NCI-H2029 (cell line): ENCODE measurements at regions not wholly inside any gene's neighbourhood (a gene's known extent, or its start where the extent isn't known, plus 50 kb on each side); places are given as distances from the start of the nearest gene placed in this dataset.

ENCODE experiments used
- DNase-seq: peaks from one replicate; lab custom pipeline; 2025; lab: John Stamatoyannopoulos, UW

DNA sequence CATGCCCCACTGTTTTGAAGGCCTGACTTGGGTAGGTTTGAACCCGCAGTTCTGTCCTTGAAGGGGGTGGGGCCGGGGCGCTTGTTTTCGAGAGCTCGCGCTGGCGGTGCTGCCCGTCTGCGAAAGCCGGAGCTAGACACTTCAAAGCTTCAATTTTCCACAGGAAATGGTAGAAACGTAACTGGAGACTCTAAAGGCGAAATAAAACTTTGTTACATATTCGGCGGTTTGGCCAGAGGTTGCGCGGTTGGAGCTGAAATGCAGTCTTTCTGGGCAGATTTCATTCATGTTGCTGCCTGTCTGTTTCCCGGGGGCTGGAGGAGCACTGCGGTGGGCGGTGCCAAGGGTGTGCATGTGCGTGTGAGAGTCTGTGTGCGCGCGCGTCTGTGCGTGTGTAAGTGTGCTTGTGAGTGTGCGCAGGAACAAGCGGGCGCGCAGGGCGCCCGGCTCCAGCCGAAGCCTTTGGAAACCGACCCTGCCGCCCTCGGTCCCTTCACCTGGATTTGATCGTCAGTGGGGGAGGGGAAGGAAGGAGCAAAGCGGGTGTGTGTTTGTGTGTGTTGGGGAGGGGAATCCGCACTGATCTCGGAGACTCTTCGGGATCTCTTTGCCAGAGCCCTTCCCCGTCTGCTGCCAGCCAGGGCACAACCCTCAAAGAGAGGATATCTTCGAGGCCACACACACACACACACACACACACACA, 227.7 kb upstream of the CRY1 start:
- DNase-seq = no peak

GRCh38 chr12:107322063-107322462, 228.7 kb upstream of the CRY1 start:
- no peak for DNase-seq

DNA sequence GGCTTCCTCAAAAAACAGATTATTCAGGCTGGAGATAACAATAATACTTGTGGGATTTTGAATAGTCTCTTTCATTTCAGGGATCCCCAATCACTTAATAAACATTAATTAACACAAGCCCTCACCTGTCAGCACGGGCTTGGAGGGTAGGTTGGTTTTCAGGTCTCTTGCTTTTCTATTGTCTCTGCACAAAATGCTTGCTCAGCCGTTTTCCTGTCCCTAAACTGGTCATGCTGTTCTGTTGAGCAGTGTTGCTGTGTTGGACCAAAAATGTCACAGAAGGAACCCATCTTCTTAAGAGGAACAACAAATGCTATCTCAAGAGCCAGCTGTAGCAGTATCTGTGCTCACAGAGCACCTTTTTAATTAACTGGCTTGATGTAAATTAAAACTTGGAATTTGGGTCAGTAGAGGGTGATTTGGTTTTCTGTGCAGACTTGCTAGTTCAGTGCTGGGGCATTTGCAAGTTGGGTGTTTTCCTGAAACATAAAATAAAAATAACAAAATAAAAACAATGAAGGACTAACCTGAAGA, 231.8 kb upstream of the CRY1 start:
- DNase-seq = no peak

DNA sequence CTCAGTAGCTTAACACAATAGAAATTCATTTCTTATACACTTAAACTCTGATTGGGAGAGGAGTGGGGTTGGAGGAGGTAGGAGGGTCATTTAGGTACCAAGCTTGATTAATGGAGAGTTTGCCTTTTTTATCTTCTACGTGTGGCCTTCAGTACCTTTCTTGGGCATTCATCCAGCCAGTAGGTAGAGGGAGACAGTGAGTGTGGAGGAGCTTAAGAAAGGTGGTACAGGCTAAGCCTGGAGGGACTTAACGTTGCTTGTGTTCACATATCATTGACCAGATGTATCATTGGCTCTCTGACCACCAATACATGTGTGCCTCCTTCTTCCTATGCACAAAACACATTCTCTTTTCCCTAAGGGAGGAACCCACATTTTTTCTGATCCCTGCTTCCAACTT, 232.9 kb upstream of the CRY1 start:
- DNase-seq = no peak

DNA sequence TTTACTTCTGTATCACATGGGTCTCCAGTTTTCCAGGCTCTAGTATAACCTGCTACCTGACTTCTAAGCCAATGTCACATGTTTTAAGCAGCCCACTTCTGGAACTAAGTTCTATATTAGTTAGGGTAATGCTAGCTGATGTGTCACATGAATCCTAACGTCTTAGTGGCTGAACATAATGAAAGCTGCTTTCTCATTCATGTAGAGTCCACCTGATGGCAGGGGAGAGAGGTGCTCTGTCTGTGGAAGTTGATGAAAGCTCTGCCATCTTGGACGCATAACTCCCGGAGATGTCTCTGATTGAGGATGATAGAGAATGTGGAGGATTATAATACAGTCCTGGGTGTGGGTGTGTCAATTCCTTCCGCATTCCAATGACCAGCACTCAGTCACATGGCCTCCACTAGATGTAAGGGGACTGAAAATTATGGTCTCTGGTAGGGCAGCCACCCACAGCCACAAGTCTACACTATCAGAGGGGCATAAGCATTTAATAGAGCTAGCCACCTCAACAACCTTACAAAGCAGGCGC, 234.4 kb upstream of the CRY1 start:
- DNase-seq = no peak

- DNase-seq = no peak
Observed at GRCh38 chr12:107328442-107329133, 235.2 kb upstream of the CRY1 start.

GRCh38 chr12:107329569-107330324, 236.4 kb upstream of the CRY1 start:
- DNase-seq = no peak

DNA sequence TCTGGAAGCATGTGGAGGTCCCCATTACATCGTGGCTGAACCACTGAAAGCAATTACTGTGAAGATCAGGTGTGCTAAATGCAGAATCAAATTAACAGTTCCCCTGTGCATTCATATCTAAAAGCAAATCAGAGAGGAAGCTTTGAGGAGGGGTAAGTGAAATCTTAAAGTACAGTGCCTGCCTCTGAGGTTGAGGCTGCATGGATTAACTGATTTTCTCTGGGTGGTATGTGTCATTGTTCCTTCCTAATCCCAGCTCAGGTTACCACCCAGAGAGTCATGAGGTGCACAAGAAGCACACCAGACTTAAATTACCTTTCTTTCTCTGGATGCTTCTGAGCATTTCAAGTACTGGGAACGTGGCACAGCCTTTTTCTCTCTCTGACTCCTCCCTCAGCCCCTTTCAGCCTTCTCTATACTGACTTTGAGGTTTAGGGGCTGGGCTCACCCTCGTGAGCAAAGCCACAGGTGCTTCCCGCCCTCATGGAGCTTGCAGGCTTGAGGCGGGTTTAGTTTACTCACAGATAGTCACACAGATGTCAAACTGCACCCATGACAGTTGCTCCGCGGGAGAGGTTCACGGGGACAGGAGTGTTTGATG, 237.6 kb upstream of the CRY1 start:
- DNase-seq = no peak

DNA sequence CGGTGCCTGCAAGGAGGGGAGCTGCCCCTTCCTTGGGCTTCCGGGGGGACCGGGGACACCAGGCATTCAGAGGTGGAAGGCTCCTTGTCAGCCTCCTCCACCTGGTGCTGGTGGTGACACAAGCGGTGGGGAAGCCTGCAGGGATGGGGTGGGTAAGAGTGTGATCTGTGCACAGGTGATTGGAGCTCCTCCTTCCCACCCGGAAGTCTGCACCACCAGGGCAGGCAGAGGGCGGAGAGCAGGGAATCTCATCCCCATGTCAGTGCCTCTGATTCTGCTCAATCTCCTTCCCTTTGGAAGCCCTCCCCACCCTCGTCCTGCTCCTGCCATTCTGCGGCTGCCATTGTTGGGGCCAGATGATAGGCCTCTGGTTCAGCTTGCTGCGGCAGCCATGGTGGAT, 238.1 kb upstream of the CRY1 start:
- DNase-seq = no peak

- no peak for DNase-seq
Observed at GRCh38 chr12:107331912-107332311, 238.6 kb upstream of the CRY1 start.

DNA sequence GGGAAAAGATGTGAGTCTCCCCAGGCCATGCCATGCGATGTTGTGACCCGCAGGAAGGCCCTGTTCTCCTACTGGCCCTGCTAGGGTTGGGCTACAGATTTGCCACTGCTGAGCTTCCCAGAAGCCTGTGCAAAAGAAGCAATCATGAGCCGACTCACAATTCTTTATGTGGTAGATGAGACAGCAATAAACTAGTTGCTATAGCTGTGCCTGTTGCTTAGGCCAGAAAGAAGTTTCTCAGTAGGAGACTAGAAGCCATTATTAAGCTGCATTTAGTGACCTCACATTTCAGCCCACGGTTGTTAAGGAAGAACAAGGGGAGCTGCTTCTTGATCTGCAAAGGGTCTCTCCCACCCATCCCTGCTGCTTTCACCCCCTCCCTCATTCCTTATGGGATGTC, 239.4 kb upstream of the CRY1 start:
- DNase-seq = no peak

DNA sequence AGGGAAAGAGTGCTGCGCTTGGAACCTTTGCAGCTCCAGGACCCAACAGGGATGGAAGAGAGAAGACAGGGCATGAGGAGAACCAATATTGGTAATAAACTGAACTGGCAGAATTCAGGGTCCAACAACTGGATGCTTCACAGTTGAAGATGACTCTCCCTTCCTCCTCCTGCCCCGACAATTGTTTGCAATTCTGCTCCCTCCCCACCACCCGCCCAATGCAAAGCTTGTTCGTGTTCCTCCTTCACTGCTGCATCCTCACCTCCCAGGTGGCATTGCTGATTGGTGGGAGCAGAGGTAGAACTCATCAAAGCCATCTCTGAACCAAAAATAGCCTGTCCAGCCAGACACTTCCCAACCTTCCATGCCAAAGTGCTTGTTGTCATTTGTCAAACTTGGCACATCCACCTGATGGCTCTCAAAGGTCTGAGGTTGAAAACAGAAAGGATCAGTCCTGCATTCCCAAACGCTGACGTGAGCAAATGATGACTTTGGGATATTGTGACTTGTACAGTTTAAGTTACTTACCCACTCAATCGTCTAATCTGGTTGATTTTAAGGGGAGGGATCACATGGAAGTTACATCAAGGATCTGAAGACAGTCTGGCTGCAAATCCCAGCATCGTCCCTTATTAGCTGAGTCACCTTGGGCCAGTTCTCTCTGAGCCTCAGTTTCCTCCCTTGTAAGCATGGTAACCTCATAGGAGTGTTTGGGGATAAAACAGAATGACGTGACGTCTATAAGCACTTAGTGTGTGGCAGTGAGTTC, 242.6 kb upstream of the CRY1 start:
- no peak for DNase-seq

- peak; percentile 11 for DNase-seq
Observed at GRCh38 chr12:107336695-107337094, 243.3 kb upstream of the CRY1 start.

DNA sequence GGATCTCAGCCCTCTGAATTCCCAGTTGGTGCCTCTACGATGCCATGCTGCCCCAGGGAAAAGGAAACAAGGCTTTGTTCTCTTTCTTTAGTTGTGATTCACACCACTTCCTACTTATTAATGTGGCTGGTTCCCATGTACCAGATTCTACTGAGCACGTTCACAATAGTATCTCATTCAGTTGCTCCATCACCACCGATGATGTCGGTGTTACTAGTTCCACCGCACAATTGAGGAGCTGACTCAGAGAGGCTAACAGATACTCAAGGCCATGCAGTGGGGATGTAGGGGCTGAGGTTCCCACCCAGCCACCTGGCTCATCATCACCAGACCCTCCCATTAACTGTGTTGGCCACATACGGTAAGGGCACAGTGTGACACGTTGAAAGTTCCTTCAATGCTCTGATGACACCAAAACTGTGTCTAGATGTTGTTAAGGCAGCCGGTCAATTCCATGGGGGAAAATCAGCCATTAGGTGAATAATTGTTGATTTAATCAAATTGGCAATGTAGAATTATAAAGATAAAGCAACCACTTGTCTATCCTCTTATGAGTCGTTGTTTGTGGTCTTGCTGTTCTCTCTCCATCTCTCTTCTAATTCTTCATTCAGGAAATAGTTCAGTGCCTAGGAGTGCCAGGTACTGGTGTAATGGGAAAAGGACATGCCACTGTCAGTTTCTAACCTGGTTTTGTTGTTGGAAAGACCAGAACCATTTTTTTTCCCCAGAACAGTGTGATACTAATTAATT, 244.2 kb upstream of the CRY1 start:
- DNase-seq = no peak

- DNase-seq = no peak
Observed at GRCh38 chr12:107339487-107339886, 246.1 kb upstream of the CRY1 start.

- DNase-seq = no peak
Observed at GRCh38 chr12:107339932-107340331, 246.6 kb upstream of the CRY1 start.

DNA sequence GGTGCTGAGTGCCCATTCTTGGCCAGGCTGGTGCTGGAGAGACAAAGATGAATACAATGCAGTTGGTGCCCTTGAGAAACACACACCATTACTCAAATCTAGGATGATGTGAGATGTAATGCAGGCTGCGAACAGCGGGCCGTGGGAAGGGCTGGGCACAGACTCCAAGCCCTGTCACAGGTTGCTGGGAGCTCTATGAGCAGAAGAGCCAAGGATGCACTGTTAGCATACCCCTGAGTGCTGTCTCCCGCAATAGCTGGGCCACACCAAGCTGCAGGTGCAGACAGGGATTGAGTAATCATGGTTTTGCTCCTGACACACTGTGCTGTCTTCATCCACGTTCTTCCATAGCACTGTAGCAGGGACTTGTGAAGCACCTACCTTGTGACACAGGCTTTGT, 247.5 kb upstream of the CRY1 start:
- DNase-seq = no peak

DNA sequence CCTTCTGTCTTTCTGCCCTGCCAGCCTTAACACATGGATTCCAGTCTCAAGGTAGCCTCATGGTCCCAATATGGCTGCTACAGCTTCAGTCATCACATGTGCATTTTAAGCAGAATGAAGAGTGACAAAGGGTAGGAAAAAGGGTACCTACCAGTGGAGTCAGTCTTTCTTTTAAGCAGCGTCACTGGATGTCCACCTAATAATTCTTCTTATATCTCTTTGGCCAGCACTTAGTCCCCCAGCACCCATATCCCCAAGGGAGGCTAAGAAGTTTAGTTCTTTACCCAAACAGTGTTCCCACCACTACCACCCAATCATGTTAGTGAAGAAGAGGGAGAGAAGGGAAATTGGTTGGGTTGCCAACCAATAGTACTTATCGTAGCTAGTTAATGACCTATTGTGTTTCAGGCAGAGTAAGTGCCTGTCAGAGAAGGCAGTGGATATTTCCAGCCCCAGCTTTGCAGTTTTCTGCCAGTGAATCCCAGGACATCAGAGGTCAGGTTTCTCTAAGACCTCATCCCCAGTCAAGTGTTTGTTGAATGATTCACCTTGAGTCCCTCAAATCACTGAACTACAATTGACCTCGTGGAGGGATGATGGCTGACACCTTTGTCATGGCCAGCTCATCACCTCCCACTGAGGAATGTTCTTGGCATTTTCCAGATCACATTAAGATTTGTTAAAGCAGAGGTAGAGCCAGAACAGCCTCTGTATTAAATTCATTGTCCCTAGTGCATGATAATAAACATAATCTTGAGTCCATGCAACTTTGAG, 250.9 kb upstream of the CRY1 start:
- DNase-seq = no peak

DNA sequence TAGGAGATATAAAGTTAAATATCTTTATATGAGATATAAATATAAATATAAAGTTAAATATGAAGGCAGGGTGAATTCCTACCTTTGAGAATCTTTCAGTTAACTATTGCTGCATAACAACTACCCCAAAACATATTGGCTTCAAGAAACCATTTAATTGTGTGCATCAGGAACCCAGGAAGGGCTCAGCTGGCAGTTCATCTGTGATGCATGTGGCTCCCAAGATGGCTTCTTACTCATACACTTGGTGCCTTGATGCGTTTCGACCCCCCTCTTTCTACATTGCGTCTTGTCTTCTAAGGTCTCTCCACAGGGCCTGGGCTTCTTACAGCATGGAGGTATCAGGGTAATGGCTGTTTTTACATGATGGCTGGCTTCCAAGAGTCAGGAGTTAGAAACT, 253.9 kb upstream of the CRY1 start:
- DNase-seq = no peak
